Nephron (organoid): ENCODE measurements at regions not wholly inside any gene's neighbourhood (a gene's known extent, or its start where the extent isn't known, plus 50 kb on each side); places are given as distances from the start of the nearest gene placed in this dataset.

ENCODE experiments used
- H3K27ac Mint-ChIP-seq, 3 experiments: 2 replicates each; pipeline ENCODE4 v1.8.0; 2020; ENCODE audit warnings: mixed read lengths in 3 of 3, mild to moderate bottlenecking in 2 of 3, moderate library complexity in 1 of 3
- H3K27me3 Mint-ChIP-seq: 2 replicates; pipeline ENCODE4 v1.8.0; 2021; ENCODE audit warnings: low read depth, mild to moderate bottlenecking, moderate library complexity, mixed read lengths
- H3K36me3 Mint-ChIP-seq: 2 replicates; pipeline ENCODE4 v1.8.0; 2020; ENCODE audit warnings: low read depth, mixed read lengths
- H3K4me1 Mint-ChIP-seq: 2 replicates; pipeline ENCODE4 v1.8.0; 2020; ENCODE audit warnings: mixed read lengths
- H3K4me3 Mint-ChIP-seq, 3 experiments: 2 replicates each; pipeline ENCODE4 v1.8.0; 2020; ENCODE audit warnings: mild to moderate bottlenecking in 3 of 3, mixed read lengths in 3 of 3, moderate library complexity in 2 of 3
- H3K9me3 Mint-ChIP-seq: 2 replicates; pipeline ENCODE4 v1.8.0; 2020; ENCODE audit warnings: mixed read lengths
- TF ChIP-seq, protein P1 (sequence below), 3 experiments: fragments of 200-600 bp; sonication (generic); IDR thresholded peaks; one replicate each; pipeline ENCODE4 v1.5.0; 2021; ENCODE audit warnings: antibody characterized with exemption in 3 of 3; ENCODE audit not compliant: unreplicated experiment in 3 of 3

- no peak overlapping the region for H3K27ac Mint-ChIP-seq
- H3K4me3 Mint-ChIP-seq: no peak overlapping the region
- TF ChIP-seq, protein P1, sequence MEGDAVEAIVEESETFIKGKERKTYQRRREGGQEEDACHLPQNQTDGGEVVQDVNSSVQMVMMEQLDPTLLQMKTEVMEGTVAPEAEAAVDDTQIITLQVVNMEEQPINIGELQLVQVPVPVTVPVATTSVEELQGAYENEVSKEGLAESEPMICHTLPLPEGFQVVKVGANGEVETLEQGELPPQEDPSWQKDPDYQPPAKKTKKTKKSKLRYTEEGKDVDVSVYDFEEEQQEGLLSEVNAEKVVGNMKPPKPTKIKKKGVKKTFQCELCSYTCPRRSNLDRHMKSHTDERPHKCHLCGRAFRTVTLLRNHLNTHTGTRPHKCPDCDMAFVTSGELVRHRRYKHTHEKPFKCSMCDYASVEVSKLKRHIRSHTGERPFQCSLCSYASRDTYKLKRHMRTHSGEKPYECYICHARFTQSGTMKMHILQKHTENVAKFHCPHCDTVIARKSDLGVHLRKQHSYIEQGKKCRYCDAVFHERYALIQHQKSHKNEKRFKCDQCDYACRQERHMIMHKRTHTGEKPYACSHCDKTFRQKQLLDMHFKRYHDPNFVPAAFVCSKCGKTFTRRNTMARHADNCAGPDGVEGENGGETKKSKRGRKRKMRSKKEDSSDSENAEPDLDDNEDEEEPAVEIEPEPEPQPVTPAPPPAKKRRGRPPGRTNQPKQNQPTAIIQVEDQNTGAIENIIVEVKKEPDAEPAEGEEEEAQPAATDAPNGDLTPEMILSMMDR (IDR thresholded peaks at IDR 0.05; ENCODE audit: unreplicated experiment in 3 of 3): no peak
- H3K4me1 Mint-ChIP-seq: no peaks in the 10 kb centered on the region
- H3K9me3 Mint-ChIP-seq: peaks cover 6% of the 10 kb centered on the region
- H3K36me3 Mint-ChIP-seq: no peaks in the 10 kb centered on the region
- H3K27me3 Mint-ChIP-seq: no peaks in the 10 kb centered on the region
These were observed 1574.0 kb downstream of the MAT2B start for GRCh38 chr5:165079389-165079788.

DNA sequence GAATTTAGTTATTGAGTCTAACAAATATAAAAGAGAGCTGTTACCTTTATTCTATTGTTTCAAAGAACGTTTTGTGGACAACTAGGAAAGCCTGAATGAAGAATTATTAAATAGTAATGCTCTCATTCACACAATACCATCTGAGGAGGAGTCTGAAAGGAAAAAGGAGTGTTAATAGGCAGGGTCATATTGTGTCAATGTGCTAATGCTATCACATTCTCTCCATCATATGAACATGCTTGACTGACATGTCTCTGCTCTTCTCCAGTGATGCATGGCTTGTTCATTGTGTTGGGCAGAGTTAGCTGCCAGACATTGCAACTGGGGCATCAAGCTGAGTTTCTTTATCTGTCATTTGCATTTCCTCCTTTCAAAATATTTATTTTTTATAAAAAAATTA, 1578.0 kb downstream of the MAT2B start:
- H3K36me3 Mint-ChIP-seq: no peaks in the 10 kb centered on the region
- H3K4me1 Mint-ChIP-seq: no peaks in the 10 kb centered on the region
- H3K4me3 Mint-ChIP-seq: no peak overlapping the region
- TF ChIP-seq, protein P1 (IDR thresholded peaks at IDR 0.05; ENCODE audit: unreplicated experiment in 3 of 3): no peak
- H3K27me3 Mint-ChIP-seq: no peaks in the 10 kb centered on the region
- no peak overlapping the region for H3K27ac Mint-ChIP-seq
- no peaks in the 10 kb centered on the region for H3K9me3 Mint-ChIP-seq

DNA sequence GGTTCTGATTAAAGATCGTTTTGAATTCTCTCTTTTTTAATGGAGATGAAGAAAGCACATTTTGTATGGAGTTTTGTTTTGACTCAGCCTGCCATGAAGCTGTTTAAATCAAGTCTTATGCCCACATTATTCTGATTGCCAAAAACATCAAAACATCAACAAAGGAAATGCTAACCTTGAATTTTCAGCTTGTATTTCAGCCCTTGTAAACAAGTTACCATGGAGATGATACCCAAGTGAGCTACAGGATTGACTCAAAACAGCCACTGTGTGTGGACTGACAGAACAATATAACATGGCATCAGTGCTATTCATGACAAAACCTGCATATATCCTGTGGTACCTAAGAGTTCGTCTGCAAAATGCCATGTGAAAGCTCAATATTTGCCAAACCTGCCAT, 1581.0 kb downstream of the MAT2B start:
- H3K27ac Mint-ChIP-seq: peak overlapping the region in 1 of 3 experiments; percentile 45
- no peaks in the 10 kb centered on the region for H3K9me3 Mint-ChIP-seq
- no peaks in the 10 kb centered on the region for H3K36me3 Mint-ChIP-seq
- H3K27me3 Mint-ChIP-seq: no peaks in the 10 kb centered on the region
- H3K4me3 Mint-ChIP-seq: no peak overlapping the region
- TF ChIP-seq, protein P1 (IDR thresholded peaks at IDR 0.05; ENCODE audit: unreplicated experiment in 3 of 3): no peak
- no peaks in the 10 kb centered on the region for H3K4me1 Mint-ChIP-seq

- TF ChIP-seq, protein P1 (IDR thresholded peaks at IDR 0.05; ENCODE audit: unreplicated experiment in 3 of 3): no peak
- no peak overlapping the region for H3K4me3 Mint-ChIP-seq
- no peak overlapping the region for H3K27ac Mint-ChIP-seq
- H3K9me3 Mint-ChIP-seq: peaks cover 16% of the 10 kb centered on the region
- no peaks in the 10 kb centered on the region for H3K4me1 Mint-ChIP-seq
- H3K27me3 Mint-ChIP-seq: no peaks in the 10 kb centered on the region
- no peaks in the 10 kb centered on the region for H3K36me3 Mint-ChIP-seq
These were observed 1589.4 kb downstream of the MAT2B start for GRCh38 chr5:165094782-165095181.

- Mint-ChIP-seq H3K36me3 (no peaks in the 10 kb centered on the region), H3K4me1 (no peaks in the 10 kb centered on the region), H3K4me3 (no peak overlapping the region), H3K9me3 (peaks cover 24% of the 10 kb centered on the region), H3K27me3 (no peaks in the 10 kb centered on the region), H3K27ac (no peak overlapping the region)
- TF ChIP-seq, protein P1 (IDR thresholded peaks at IDR 0.05; ENCODE audit: unreplicated experiment in 3 of 3): no peak
These were observed 1596.3 kb downstream of the MAT2B start for GRCh38 chr5:165101709-165102108.

DNA sequence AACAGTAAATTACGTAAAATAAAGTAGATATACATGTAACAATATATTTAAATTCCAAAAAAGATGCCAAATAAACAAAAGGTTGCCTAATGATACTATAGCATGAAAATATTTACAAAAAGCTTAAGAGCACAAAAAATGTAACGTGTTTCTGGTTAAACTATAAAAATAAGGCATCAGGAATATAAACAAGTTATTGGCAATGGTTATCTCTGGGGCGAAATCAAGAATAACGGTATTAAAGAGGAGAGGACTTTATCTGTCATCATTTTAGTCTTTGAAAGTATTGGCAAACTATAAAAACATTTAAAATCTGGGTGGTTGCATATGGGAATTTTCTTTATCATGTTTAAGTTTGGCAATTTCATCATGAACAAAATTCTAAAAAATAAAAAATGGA, 1599.2 kb downstream of the MAT2B start:
- Mint-ChIP-seq H3K27me3 (no peaks in the 10 kb centered on the region), H3K9me3 (peaks cover 8% of the 10 kb centered on the region), H3K4me3 (no peak overlapping the region), H3K4me1 (no peaks in the 10 kb centered on the region), H3K27ac (no peak overlapping the region), H3K36me3 (no peaks in the 10 kb centered on the region)
- TF ChIP-seq, protein P1 (IDR thresholded peaks at IDR 0.05; ENCODE audit: unreplicated experiment in 3 of 3): no peak
